GM23248 (cell line): ENCODE measurements at regions not wholly inside any gene's neighbourhood (a gene's known extent, or its start where the extent isn't known, plus 50 kb on each side); places are given as distances from the start of the nearest gene placed in this dataset.

Experiments
- EZH2 ChIP-seq: fragments of 200-600 bp; sonication (generic); IDR thresholded peaks from 2 replicates; pipeline ENCODE4 v1.6.1; 2018; ENCODE audit warnings: antibody characterized with exemption, mild to moderate bottlenecking; ENCODE audit not compliant: insufficient read depth, poor library complexity, severe bottlenecking
- EZH2phosphoT487 ChIP-seq: fragments of 200-600 bp; sonication (generic); IDR thresholded peaks from 2 replicates; pipeline ENCODE4 v1.6.1; 2018; ENCODE audit warnings: antibody characterized with exemption, moderate library complexity, mild to moderate bottlenecking, low read depth; ENCODE audit not compliant: insufficient read depth

GRCh38 chr7:22651036-22651435 lies 76.0 kb upstream of the IL6 start:
- TF ChIP-seq EZH2 (no peak), EZH2phosphoT487 (no peak)
